ENCODE measurements at regions not wholly inside any gene's neighbourhood (a gene's known extent, or its start where the extent isn't known, plus 50 kb on each side); places are given as distances from the start of the nearest gene placed in this dataset.

DNA sequence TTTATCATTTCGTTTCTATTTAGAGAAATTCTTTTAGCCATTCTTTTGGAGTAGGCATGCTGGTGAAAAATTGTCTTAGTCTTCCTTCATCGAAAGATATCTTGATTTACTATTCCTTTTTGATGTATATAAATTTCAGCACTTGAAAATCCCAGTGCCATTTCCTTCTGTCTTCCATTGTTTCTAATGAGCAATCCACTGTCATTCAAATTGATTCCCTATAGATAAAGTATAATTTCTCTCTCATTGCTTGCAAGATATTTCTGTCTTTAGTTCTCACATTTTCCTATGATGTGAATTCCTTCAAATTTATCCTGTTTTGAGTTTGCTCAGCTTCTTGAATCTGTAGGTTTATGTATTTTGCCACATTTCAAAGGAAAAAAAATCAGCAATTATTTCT lies 251.1 kb upstream of the CHD6 start:
- Histone ChIP-seq H4K20me1 (ENCODE audit: insufficient read depth, low read length) (no peaks in the 10 kb centered on the region), H3K36me3 (replicated peaks in 1 of 2; ENCODE audit: control insufficient read depth in 1 of 2, insufficient read depth in 2 of 2, low read length in 2 of 2) (no peaks in the 10 kb centered on the region), H3K9me3 (ENCODE audit: low read length) (no peaks in the 10 kb centered on the region), H3K4me2 (ENCODE audit: low read depth, low read length) (no peak overlapping the region), H3K4me3 (replicated peaks in 1 of 3; ENCODE audit: insufficient read depth in 1 of 3, low read depth in 2 of 3, low read length in 3 of 3) (no peak overlapping the region), H3K4me1 (ENCODE audit: insufficient read depth, low read length) (no peaks in the 10 kb centered on the region), H3K79me2 (ENCODE audit: insufficient read depth, low read length) (no peaks in the 10 kb centered on the region), H2AFZ (ENCODE audit: low read length) (no peak overlapping the region), H3K27me3 (ENCODE audit: control insufficient read depth in 1 of 2, insufficient read depth in 2 of 2, low read length in 2 of 2) (0 out of 5 replicates have a peak, but pooled peaks cover 0 to 6% of the 10 kb centered on the region in 2 experiments), H3K9ac (ENCODE audit: insufficient read depth, low read depth, low read length) (no peak overlapping the region), H3K27ac (ENCODE audit: extremely low read length, insufficient read depth, low read length) (no peak overlapping the region)
- 1% methylated on average over 2 of the region's 2 CpGs for WGBS (ENCODE audit: low lambda C conversion rate)
- no peak for FAIRE-seq
- TF ChIP-seq ZNF317 (CRISPR knock-in tag; IDR thresholded peaks at IDR 0.05) (peak; percentile 66; the same call in 1 of the 2 replicates), EP300 (IDR thresholded peaks at IDR 0.05; ENCODE audit: low read depth in 2 of 2, low read length in 2 of 2) (no peak), EP300 (CRISPR knock-in tag; IDR thresholded peaks at IDR 0.05; ENCODE audit: borderline replicate concordance) (no peak), ZNF331 (CRISPR knock-in tag; IDR thresholded peaks at IDR 0.05) (no peak)
- BruUV-seq (replicated peaks): no TSS peak
- intact Hi-C loops (cut with micrococcal nuclease; ENCODE audit: unreplicated experiment) (no loop called here), in situ Hi-C loops (cut with HindIII; ENCODE audit: extremely low pct_ligation_motif_present, low pct_unique_long_range_greater_than_20kb) (no loop called here)
- no peak for DNase-seq (ENCODE audit: low spot score)
- ChIA-PET POLR2A (no interaction called here), CTCF (ENCODE audit: low intra/inter-chr PET ratio, low total read pairs) (no interaction called here)
- ATAC-seq: no peak

DNA sequence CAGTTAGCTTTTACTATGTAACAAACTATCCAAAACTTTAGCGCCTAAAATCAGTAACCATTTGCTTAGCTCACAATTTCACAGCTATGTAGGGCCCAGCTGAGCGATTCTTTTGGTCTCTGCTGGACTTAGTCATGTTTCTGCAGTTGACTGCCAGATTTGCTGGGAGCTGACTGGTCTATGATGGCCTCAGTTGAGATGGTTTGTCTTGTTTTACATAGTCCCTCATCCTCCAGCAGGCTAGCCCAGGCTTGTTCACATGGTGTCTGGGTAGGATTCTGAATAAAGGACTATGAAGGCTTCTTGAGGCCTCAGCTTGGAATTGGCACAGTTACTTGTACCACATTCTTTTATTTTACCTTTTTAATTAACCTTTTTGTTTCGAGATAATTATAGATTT lies 247.8 kb upstream of the CHD6 start:
- in situ Hi-C loops (cut with HindIII; ENCODE audit: extremely low pct_ligation_motif_present, low pct_unique_long_range_greater_than_20kb): no loop called here
- H3K36me3 ChIP-seq (replicated peaks in 1 of 2; ENCODE audit: control insufficient read depth in 1 of 2, insufficient read depth in 2 of 2, low read length in 2 of 2): no peaks in the 10 kb centered on the region
- 9% methylated on average over 3 of the region's 3 CpGs for WGBS (ENCODE audit: low lambda C conversion rate)
- no peak for TF ChIP-seq NFATC3 (CRISPR knock-in tag; IDR thresholded peaks at IDR 0.05)
- TF ChIP-seq ZNF605 (CRISPR knock-in tag; IDR thresholded peaks at IDR 0.05): no peak
- no peak for TF ChIP-seq GTF2F1 (IDR thresholded peaks at IDR 0.05; ENCODE audit: low read length)
- TF ChIP-seq HOXA7 (CRISPR knock-in tag; IDR thresholded peaks at IDR 0.05): no peak
- no peak for TF ChIP-seq REPIN1 (CRISPR knock-in tag; IDR thresholded peaks at IDR 0.05; ENCODE audit: borderline replicate concordance, low read depth)
- no peak for TF ChIP-seq MEIS1 (CRISPR knock-in tag; IDR thresholded peaks at IDR 0.05; ENCODE audit: borderline replicate concordance)
- TF ChIP-seq, protein P1, sequence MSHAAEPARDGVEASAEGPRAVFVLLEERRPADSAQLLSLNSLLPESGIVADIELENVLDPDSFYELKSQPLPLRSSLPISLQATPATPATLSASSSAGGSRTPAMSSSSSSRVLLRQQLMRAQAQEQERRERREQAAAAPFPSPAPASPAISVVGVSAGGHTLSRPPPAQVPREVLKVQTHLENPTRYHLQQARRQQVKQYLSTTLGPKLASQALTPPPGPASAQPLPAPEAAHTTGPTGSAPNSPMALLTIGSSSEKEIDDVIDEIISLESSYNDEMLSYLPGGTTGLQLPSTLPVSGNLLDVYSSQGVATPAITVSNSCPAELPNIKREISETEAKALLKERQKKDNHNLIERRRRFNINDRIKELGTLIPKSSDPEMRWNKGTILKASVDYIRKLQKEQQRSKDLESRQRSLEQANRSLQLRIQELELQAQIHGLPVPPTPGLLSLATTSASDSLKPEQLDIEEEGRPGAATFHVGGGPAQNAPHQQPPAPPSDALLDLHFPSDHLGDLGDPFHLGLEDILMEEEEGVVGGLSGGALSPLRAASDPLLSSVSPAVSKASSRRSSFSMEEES (CRISPR knock-in tag; IDR thresholded peaks at IDR 0.05): no peak
- TF ChIP-seq, protein P2, sequence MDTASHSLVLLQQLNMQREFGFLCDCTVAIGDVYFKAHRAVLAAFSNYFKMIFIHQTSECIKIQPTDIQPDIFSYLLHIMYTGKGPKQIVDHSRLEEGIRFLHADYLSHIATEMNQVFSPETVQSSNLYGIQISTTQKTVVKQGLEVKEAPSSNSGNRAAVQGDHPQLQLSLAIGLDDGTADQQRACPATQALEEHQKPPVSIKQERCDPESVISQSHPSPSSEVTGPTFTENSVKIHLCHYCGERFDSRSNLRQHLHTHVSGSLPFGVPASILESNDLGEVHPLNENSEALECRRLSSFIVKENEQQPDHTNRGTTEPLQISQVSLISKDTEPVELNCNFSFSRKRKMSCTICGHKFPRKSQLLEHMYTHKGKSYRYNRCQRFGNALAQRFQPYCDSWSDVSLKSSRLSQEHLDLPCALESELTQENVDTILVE (CRISPR knock-in tag; IDR thresholded peaks at IDR 0.05): no peak
- no peak for ATAC-seq
- no peaks in the 10 kb centered on the region for H3K79me2 ChIP-seq (ENCODE audit: insufficient read depth, low read length)
- no peak overlapping the region for H2AFZ ChIP-seq (ENCODE audit: low read length)
- no peak overlapping the region for H3K4me2 ChIP-seq (ENCODE audit: low read depth, low read length)
- no peaks in the 10 kb centered on the region for H3K4me1 ChIP-seq (ENCODE audit: insufficient read depth, low read length)
- H3K27ac ChIP-seq (ENCODE audit: extremely low read length, insufficient read depth, low read length): no peak overlapping the region
- ChIA-PET POLR2A (no interaction called here), CTCF (ENCODE audit: low intra/inter-chr PET ratio, low total read pairs) (no interaction called here)
- peak; percentile 8 for FAIRE-seq
- no peaks in the 10 kb centered on the region for H4K20me1 ChIP-seq (ENCODE audit: insufficient read depth, low read length)
- 0 out of 5 replicates have a peak, but pooled peaks cover 0 to 3% of the 10 kb centered on the region in 2 experiments for H3K27me3 ChIP-seq (ENCODE audit: control insufficient read depth in 1 of 2, insufficient read depth in 2 of 2, low read length in 2 of 2)
- BruUV-seq (replicated peaks): no TSS peak
- no peak for DNase-seq (ENCODE audit: low spot score)
- H3K9ac ChIP-seq (ENCODE audit: insufficient read depth, low read depth, low read length): no peak overlapping the region
- H3K9me3 ChIP-seq (ENCODE audit: low read length): no peaks in the 10 kb centered on the region
- intact Hi-C loops (cut with micrococcal nuclease; ENCODE audit: unreplicated experiment): no loop called here
- no peak overlapping the region for H3K4me3 ChIP-seq (replicated peaks in 1 of 3; ENCODE audit: insufficient read depth in 1 of 3, low read depth in 2 of 3, low read length in 3 of 3)
